ENCODE measurements at regions not wholly inside any gene's neighbourhood (a gene's known extent, or its start where the extent isn't known, plus 50 kb on each side); places are given as distances from the start of the nearest gene placed in this dataset.

- DNase-seq (ENCODE audit: low read depth) = peak; percentile 77
Measured at GRCh38 chr9:27870404-27870803, 297.1 kb upstream of the C9orf72 start.

DNA sequence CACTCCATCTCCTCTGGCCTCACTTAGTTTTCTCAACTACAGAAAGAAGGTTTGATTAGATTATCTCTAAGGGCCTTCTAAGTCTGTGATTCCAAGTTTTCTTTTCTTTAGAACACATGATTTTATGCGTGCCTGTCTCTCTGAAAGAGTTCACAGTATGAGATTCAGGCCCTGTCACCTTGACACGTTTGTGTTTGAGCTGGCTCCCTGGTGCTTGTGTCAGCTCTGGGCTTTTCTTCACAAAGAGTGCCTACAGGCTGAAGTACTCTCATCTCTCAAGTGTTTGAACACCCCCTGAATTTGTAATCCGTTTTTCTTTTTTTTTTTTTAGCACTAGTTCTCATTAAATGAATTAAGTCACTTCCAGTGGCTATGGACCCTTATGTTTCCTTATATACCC is 306.9 kb upstream of the C9orf72 start:
- DNase-seq (ENCODE audit: low read depth) = no peak

DNA sequence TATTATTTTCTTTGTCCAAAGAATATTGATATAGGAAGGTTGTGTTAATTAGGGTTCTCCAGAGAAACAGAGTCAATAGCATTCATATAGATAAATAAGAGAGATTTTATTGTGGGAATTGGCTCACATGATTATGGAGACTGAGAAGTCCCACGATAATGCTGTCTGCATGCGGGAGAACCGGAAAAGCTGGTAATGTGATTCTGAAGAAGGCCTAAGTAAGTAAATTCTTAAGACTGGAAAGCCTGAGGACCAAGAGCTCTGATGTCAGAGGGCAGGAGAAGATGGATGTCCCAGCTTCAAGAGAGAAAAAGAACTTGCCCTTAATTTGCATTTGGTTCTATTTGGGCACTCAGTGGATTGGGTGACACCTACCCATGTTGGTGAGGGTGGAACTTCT is 307.4 kb upstream of the C9orf72 start:
- no peak for DNase-seq (ENCODE audit: low read depth)

DNA sequence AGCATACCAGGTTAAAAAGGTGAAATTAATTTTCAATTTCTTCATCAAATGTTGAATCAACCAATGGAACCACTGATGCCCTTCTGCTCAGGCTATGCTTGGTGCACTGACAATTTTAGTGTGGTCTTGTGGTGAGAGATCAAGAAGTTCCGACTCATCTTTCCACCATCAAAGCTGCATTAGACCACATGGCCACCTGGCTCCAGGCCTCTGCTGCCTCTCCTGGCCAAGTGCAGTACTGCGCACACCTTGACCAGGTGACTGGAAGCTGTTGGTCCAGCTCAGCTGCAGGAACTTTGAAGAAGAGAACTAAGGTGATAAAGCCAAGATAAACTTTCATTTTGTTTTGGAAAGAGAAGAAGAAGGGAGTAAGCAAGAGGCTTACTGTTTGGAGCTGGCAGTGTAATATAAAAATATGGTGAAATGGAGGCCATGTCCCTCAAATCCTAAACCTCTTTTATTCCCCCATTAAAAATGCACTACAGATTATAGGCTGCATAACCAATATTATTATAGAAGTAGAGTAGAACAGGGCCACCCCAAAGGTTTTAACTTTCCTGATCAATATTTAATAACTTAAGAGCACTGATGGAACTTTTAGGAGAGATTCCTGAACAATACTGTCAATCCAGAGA is 315.5 kb upstream of the C9orf72 start:
- peak; percentile 9 for DNase-seq (ENCODE audit: low read depth)

GRCh38 chr9:27924502-27924901 is 351.2 kb upstream of the C9orf72 start:
- no peak for DNase-seq (ENCODE audit: low read depth)

GRCh38 chr9:27925815-27926214 is 352.5 kb upstream of the C9orf72 start:
- DNase-seq (ENCODE audit: low read depth) = no peak

GRCh38 chr9:27929841-27930240 is 356.6 kb upstream of the C9orf72 start:
- DNase-seq (ENCODE audit: low read depth) = no peak

DNA sequence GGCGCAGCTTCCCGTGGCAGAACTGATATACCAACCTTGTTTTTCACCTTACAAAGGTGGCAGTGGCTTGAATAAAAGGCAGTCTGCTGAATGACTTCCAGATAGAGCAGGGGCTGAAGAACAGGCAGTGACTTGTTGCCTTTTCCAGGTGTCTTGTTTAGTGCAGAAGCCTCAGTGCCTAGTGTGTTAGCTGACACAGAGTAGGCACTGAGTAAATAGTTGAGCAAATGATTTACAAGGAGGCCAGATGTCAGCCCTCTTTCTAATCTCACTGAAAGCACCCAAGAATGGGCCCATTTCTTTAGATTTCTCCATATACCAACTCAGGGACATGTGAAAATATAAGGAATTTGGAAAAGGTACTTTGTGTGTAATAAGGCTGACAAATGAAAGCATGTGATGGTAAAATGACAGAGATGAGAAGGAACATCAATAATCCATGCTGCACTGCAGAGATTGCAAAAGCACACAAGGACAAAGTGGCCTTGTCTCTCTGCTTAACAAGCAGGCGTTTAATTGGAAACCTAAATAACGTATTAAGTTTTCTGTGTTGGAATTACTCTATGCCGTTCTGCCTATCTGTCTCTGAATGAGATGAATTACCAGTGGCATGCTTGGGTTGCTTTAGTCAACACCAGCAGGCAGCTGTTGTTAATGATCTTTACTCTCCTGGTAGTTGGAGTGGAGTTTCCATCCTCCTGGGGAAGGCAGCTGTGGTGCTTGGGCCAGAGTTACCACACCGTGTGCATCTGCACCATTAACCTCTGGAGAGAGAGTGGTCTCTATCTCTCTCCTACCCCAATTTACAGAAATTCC is 360.1 kb upstream of the C9orf72 start:
- DNase-seq (ENCODE audit: low read depth) = no peak

DNA sequence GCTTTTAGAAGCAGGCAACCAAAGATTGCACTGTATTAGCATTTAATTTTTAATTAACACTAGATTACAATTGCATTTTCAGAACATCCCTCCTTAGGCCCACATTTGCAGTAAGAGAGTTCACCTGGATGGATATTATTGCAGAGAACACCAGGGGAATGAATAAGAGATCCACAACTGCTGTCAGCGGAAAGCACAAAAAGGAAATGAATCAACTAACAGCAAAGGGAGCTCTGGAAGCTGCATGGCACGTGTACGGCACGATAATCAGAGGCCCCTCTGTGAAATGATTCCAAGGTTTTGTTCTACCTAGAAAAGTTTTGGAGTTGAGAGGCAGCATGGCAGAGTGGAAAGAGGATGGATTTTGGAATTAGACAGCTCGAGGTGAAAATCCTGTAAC is 361.2 kb upstream of the C9orf72 start:
- no peak for DNase-seq (ENCODE audit: low read depth)

DNA sequence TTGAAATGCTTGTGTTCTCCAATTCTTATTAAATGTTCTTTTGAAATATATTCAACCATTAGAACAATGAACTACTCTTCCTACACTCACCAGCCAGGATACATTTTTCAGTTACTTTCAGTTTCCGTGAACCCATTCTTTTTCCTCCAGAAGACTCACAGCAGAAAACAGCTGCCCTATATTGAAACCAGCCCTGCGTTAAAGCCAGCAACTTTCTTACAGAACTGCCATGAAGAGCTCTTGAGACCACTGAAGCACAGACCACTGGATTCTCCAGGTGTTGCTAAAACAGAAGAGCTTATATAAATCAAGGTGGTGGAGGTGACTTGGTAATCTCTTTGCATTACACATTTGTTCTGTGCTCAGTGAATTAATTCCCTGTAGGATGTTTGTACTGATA is 365.9 kb upstream of the C9orf72 start:
- DNase-seq (ENCODE audit: low read depth) = no peak

DNA sequence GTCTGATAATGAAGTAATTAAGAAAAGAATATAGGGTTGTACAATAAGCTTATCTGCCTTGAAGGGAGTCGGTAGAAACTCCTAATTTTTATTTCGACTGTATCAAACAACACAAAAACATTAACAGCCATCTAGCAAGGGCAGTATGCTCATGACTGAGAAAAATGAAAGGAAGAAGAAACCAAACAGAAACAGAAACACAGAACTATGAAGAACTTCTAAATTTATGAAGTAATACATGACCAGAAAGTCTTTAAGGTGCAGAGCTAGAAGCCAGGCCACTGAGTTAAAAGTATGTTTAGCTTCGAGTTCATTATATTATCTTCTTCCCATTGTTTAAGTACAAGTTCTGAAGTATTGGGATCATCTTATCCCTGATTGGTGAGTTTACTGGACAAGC is 367.3 kb upstream of the C9orf72 start:
- DNase-seq (ENCODE audit: low read depth) = no peak

DNA sequence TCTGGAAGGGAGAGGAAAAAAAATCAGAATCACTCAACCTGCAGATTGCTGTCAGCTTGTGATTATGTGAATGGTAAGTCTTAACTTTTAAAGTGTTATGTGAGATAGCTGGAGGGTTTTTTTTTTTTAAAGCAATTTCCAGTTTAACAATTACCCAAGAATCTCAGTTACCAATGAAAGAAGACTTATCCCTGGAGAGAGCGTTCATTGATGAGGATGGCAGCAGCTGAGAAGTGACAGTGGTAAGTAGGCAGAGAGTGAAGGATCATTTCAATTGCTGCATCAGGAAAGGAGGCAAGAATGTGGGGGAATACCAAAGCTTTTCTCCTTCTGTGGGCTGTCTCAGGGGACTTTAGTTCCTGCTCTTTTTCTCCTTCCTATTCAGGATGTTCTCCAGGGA is 370.2 kb upstream of the C9orf72 start:
- DNase-seq (ENCODE audit: low read depth) = no peak

GRCh38 chr9:27945386-27945785 is 372.1 kb upstream of the C9orf72 start:
- DNase-seq (ENCODE audit: low read depth) = peak; percentile 12

DNA sequence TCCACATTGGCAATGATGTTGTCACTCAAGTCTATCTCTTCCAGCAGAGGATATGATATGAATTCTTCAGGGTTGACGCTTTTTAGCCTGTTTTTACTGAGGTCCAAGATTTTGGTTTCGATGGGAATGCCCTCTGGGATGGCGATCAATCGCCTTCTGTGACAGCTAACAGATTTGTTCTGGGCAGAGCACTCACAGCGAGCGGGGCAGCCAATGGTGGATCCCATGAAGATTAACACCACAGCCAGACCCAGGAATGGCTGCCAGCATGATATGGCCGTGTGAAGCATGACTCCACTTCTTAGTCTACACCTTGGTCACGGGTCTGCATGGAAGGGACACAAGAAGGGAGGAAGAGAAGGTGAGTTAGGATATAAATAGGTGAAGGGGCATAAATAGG is 377.1 kb upstream of the C9orf72 start:
- no peak for DNase-seq (ENCODE audit: low read depth)

DNA sequence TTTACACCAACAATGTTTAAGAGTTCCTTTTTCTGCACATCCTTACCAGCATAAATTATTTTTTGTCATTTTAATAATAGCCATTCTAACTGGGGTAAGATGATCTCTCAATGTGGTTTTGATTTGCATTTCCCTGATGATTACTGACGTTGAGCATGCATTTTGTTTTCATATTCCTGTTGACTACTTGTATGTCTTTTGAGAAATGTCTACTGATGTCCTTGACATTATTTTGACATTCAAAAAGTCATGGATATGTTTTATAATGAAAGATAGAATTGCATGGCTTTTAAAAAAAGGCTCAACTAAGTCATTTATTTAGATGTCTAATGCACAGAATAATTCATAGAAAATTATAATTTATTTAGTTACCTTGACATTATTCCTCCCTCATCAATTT is 381.6 kb upstream of the C9orf72 start:
- no peak for DNase-seq (ENCODE audit: low read depth)

- DNase-seq (ENCODE audit: low read depth) = no peak
Measured at GRCh38 chr9:27963836-27964235, 390.6 kb upstream of the C9orf72 start.

DNA sequence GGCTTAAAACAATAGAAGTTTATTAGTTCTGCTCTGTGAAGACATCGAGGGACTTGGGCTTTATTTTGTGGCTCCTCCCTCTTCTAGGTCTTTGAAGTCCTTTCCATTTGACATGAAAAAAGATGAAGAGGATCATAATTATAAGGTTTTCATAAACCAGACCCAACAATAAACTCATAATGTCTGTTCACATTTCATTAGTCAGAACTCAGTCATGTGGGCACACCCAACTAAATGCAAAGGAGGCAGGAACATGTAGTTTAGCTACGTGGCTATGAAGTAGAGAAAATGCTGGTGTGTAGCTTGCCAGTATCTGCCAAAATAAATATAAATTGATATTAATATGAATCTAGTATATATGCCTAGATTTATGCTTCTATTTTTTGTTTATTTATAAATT is 393.9 kb upstream of the C9orf72 start:
- DNase-seq (ENCODE audit: low read depth) = no peak

DNA sequence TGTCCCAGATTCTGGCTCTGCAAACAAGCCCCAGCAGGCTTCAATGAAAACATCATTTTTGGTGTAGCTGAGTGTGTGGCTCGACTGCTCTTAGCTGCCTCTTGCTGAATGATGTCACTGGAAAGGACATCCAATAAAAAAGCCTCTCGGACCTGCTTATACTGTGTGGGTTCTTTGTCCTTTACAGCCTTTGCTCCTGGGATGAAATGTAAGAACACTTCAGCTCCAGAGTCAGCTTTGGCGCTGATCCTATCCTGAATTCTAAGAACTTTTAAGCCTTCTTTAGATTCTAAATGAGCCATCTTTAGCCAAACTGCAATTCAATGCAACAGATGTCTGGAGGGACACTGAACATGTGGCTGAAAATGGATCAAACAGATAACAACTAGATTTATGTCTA is 404.6 kb upstream of the C9orf72 start:
- DNase-seq (ENCODE audit: low read depth) = no peak

GRCh38 chr9:27985714-27986113 is 412.4 kb upstream of the C9orf72 start:
- DNase-seq (ENCODE audit: low read depth) = no peak

DNA sequence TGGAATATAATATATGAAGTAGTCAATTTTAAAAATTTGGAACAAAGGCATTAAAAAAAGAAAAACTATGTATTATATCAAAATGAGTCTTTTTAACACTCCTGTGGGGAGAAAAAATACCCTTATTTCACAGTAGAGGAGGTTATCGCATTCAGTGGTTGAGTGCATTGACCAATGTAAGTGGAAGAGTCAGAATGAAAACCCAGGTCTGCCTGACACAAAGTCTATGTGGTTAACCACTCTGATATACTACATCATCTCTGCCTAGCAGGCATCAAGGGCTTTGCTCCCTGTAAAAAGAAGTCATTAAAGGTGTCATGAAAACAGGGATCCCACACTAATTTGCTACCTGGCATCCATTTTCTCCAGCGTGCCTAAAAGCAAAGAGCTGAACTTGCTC is 417.2 kb upstream of the C9orf72 start:
- no peak for DNase-seq (ENCODE audit: low read depth)

- no peak for DNase-seq (ENCODE audit: low read depth)
Measured at GRCh38 chr9:27991221-27991620, 417.9 kb upstream of the C9orf72 start.

GRCh38 chr9:28001096-28001495 is 427.8 kb upstream of the C9orf72 start:
- DNase-seq (ENCODE audit: low read depth) = no peak

DNA sequence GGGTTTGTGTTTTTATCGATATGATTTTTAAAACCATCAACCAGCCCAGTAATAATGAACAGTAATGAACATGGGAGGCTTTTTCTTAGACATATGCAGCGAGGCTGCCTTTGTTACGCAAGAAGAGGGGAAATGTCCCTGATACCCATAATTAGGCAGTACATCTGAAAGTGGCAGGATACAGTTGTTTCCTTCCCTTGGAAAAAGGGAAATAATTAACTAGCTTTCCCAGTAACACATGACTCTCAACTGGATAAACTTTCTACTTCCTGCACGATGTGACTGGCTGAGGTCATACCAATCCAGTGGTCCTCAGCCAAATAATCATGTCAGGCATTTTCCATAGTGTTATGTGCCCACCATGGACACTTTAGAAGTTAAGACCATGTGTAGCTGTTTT is 431.6 kb upstream of the C9orf72 start:
- no peak for DNase-seq (ENCODE audit: low read depth)

- DNase-seq (ENCODE audit: low read depth) = no peak
Measured at GRCh38 chr9:28005779-28006178, 432.5 kb upstream of the C9orf72 start.
